PC-9 (cell line): ENCODE measurements at regions not wholly inside any gene's neighbourhood (a gene's known extent, or its start where the extent isn't known, plus 50 kb on each side); places are given as distances from the start of the nearest gene placed in this dataset.

Experiments used
- EZH2 ChIP-seq: fragments of 200-600 bp; sonication (generic); IDR thresholded peaks from 2 replicates; pipeline ENCODE4 v1.8.0; 2017; ENCODE audit warnings: antibody characterized with exemption, low read depth
- TF ChIP-seq, protein P1 (sequence below): fragments of 200-600 bp; sonication (generic); conservative IDR thresholded peaks from 2 replicates; pipeline ENCODE4 v1.6.1; 2017; ENCODE audit warnings: mixed run types, antibody characterized with exemption, mild to moderate bottlenecking, moderate library complexity

DNA sequence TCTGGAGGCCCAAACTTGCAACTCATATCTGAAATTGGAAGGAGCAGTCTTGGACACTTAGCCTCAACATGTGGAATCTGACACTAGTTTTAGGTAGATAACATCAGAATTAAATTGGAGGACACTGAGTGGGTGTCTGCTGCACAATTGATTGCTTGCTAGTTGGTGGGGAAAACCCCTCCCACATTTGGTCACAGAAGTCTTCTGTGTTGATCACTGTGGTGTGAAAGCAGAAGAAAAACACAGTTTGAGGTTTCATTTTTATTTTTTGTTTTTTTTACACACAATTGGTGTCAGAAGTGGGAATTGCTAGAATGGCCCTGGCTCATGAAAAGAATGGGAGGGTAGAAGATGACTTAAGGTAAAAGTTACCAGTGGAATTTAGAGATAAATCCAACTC lies 78.0 kb upstream of the CD163 start:
- TF ChIP-seq, protein P1, sequence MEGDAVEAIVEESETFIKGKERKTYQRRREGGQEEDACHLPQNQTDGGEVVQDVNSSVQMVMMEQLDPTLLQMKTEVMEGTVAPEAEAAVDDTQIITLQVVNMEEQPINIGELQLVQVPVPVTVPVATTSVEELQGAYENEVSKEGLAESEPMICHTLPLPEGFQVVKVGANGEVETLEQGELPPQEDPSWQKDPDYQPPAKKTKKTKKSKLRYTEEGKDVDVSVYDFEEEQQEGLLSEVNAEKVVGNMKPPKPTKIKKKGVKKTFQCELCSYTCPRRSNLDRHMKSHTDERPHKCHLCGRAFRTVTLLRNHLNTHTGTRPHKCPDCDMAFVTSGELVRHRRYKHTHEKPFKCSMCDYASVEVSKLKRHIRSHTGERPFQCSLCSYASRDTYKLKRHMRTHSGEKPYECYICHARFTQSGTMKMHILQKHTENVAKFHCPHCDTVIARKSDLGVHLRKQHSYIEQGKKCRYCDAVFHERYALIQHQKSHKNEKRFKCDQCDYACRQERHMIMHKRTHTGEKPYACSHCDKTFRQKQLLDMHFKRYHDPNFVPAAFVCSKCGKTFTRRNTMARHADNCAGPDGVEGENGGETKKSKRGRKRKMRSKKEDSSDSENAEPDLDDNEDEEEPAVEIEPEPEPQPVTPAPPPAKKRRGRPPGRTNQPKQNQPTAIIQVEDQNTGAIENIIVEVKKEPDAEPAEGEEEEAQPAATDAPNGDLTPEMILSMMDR = no peak
- TF ChIP-seq EZH2 = no peak
